T-helper 9 cell (primary cell): ENCODE measurements at regions not wholly inside any gene's neighbourhood (a gene's known extent, or its start where the extent isn't known, plus 50 kb on each side); places are given as distances from the start of the nearest gene placed in this dataset.
A peak's percentile ranks its signal among the peaks of the same experiment; 100 is the strongest.

Experiments used
- DNase-seq: peaks from one replicate; pipeline ENCODE4 v3.0.0-alpha.2; 2020

DNA sequence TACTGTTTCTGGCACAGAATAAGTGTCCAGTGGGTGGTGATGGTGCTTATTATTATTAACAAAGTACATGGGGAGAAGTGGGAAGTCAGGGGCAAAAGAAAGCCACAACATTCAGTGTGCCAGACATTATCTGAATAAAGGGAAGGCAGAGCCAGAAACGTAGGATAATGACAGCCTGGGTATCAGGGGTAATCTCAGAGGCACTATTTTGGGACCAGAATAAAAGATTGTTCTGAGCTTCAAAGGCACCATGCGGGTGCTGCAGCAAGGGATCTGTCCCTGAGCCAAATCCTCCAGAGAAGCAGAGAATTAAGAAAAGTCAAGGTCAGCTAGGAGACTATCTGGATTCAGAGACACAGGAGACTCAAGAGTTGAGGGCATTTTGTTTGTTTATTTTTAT is 328.8 kb upstream of the GATB start:
- no peak for DNase-seq

DNA sequence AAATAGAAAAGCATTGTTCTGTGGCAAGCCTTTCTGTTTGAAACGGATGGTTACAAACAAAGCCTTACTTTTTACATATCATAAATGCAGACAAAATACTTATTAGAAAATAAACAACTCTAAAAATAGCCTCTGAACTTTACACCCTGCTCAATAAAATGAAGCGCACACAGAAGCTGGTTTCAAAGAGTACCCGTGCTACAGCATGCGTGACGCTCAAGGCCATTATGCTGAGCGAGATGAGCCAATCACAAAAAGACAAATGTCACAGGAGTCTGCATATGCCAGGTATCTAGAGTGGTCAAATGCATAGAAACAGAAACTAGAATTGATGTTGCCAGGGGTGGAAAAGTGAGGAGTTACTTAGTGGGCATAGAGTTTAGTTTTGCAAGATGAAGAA is 326.5 kb upstream of the GATB start:
- DNase-seq = no peak

DNA sequence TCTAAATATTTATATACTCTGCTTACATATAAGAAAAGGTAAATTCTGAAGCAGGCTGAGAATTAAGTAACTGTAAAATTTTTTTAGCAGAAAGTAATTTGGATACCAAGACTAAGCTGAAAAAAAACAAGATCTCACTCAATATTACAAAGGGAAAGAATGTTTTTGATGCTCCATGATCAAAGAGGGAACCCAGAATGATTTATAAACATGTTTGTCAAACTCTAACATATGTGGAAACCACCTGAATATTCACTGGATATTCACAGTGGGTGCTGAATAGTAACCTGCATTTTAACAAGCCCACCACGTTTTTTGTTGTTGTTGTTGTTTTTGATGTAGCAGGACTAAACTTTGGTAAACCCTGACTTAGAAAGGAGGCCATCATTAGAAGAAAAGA is 324.9 kb upstream of the GATB start:
- no peak for DNase-seq

DNA sequence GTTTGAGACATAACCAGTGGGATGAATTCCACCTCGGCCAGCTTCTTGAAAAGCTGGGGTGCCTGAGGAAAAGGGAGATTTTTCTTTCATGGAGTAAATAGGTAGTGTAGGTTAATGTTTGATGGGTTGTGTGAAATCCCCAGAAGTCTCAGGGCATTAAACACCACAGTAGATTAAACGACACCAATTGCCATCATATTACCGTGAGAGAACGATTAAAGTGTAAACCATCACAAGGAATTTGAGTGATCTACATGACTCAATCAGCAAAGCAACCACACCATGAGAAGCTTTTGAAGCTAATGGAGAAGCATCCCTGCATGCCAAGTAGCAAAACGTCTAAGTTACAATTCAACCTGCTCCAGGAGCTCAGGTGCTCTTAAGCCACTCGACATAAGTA is 322.5 kb upstream of the GATB start:
- DNase-seq = no peak

DNA sequence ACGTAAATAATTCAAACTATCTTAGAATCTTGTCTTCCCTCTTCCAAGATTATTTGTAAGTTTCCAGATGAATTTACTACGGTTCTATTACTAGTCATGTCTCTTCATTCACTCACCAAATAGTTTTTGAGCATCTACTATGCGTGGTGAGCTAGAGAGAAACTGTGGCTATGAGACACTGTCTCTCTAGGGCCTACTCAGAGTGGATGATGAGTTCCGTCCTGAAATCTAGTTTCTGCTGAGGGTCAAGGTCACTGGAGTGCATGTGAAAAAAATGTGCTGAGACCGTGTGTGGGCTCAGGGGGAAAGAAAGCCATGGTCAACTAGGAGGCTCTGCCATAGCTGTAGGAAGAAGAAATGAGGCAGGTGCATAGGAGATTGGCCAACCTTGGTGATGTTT is 320.2 kb upstream of the GATB start:
- no peak for DNase-seq

DNA sequence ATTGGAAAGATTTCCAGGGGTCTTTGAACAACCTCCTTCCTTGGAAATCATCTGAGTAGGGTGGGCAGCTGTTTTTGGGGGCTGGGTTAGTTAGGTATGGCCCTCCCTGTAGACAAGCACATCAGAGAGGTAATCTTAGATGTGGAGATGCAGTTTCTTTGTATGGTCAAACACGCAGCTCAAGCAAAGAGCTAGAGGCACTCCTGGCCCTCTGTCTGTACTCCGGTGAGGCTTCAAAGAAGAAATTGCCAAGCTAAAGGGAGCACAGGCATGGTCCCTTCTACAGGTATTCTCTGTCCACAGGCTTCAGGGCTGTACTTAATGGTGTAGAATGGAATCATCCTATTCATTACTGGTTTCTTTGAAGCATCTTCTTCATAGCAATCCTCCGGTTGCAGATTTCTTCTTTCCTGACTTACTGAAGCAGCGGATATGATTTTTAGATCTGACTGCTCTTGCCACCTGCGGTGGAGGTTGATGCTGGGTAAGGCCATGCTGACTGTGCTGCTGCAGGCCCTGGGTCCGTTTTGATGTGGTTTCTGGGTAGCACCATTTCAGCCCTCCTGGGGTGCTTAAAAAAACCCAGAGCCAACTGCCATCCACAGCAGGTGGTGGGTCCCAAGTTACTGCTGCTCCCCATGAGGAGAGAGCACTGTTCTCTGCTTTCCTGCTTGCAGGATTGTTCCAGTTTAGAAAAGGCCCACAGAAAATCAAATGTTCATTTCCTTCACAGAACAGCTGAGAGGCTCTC is 318.9 kb upstream of the GATB start:
- DNase-seq = no peak

DNA sequence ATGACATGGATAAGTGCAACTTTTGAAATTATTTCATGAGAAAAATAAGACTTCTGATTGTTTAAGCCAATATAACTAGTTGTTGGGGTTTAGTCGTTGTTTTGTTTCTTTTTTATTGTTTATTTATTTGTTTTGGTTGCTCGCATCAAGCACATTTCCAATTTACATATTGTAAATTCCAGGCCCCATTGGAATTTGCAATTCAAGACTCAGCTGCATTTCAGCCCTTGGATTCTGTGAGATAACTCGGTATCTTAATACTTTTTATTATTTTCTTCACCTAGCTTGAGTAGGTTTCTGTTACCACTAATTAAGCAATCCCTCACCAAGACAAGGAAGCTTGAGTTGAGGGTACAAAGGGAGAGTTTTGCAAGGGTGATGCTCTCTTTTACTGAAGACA is 318.3 kb upstream of the GATB start:
- DNase-seq = no peak

DNA sequence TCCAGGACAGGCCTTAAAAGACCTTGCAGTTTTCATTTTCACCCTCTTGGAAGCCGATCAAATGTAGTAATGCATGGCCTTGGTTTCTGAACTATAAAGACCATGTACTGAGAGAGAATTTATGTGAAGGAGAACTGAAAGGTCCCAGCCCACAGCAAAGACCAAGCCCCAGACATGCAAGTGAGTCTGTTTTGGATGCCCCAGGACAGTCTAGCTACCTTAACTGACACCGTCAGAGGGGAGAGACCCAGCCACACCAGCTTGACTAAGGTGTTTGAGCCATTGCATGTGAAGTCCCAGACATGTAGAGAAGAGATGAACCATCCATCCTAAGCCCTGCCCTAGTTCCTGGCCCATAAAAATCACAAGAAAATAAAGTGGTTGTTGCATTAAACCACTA is 316.8 kb upstream of the GATB start:
- no peak for DNase-seq

DNA sequence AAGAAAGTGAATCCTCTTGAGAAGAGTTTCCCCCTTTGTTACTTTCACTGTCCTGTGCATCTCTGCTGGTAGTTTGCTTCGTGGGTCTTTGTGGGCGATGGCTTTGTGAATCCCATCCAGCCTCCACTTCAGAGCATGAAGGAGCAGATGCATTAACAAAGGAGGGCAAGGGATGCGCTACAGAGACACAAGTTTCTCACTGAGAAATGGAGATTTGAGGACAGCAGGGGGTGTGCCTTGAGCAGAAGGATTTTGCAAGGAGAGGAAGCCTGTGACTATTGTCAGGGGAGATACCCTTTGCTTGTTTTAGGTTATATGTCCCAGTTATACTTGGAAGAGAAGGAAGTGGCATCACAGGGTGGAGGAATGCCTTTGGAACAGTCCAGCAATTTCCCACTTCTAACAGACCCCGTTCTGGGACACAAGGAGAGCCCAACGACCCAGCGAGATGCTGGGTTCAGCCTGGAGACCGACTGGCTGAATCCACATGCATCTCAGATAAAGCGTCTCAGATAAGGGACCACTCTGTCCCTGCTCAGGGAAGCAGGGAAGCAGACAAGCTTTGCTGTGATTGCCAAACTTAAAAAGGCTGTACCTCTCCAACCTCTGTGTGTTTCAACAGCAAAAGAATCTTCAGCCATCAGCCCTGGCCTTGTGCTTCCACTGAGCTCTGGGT is 314.6 kb upstream of the GATB start:
- DNase-seq = no peak

DNA sequence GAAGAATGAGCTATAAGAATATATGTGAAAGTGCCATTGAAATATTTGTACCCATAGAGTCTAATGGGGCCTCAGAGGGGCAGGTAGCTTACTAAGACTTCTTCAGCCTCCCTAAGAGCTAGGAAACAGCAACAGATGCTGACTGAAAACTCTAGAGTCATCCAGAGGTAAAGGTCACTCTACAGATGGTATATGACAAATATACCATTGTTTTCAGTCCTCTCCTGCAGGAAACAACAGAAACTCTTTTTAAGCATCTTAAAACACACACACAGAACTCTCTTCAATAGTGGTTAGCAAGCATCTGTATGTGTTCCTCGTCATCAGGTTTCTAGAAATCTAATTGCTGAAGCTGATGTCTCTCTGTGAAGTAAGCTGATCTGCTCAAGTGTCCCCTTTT is 313.8 kb upstream of the GATB start:
- no peak for DNase-seq

DNA sequence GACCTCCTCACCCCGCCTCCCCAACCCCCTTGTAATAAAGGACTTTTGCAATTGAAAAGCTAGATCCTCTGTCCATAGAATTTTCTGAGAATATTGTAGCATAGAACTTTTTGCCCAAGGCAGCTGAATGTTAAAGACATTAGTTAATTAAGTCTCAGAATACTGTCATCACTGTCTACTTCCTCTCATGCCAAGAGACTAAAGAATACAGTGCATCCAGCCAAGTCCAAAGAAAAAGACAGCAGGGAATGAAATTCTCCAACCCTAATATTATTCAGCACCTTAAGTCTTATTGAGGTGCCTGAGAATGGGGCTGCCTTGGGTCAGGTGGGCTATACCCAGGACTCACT is 313.3 kb upstream of the GATB start:
- DNase-seq = no peak

DNA sequence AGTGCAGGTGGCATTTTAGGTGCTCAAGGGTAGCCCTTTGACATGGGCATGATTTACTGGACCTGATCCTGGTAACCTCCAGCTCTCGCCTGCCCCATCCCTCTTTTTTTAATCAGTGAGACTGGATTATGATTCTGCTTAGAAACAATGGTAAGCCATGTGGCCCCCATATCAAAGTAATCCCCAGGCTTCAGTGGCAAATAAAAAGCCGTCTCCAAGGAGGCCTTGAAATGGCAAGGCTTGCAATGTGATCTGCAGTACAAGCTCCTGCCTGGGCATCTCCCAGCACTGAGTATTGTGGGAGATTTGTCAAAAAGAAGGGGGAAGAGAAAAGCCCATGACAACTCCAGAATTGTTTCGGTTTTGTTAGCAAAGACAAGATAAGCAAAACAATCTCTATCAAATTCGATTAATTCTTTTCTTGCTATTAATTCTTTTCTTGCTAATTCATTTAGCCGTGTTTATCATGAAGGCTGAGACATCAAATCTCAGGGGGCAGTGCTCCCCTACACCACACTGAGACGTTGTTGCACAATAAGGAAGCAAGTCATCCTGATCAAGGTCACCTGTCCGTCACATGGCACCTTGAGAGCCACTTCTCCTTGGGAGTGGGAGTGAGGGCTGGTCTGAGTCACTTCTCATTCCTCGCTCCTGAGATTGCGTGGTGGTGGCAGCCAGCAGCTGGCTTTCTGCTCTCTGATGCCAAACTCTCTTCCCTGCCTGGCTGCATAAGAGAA is 312.7 kb upstream of the GATB start:
- no peak for DNase-seq

DNA sequence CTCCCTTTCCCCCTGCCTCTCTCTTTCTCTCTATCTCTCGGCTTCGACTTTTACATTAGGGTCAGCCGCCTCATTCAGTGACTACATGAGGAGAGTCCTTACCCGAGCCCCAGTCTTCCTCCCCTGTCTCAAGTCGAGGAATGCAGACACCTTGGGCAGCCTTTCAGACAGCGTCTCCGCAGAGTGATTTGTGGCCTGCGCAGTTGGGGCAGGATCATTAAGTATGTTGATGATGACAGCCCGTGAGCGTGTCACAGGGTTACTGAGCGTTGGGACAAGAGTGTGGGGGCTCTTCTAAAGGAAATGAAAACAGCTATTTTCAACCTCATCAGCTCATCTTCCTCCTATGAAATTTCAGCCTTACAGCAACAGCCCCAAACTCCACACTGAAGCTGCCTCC is 312.1 kb upstream of the GATB start:
- DNase-seq = no peak

DNA sequence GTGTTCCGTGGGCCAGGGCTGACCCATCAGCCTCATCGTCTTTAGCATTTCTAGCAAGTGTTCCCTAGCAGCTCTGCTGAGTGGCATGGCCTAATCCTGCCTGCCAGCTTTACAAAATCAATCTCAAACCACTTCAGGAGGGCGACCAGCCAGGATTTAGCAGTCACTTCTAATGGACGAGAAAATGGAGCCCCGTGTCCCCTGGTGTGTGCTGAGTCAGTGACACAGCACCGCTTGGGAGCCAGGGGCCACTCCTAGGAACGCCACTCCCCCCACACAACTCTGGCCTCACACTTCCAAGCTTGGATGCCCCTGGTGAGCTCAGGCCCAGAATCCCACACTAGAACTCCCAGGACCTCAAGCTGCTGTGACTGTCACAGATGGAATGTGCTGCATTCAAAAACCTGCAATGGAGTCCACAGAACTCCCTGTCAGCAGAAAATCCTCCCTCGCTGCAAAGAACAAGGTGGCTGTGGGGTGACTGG is 311.2 kb upstream of the GATB start:
- DNase-seq = no peak

DNA sequence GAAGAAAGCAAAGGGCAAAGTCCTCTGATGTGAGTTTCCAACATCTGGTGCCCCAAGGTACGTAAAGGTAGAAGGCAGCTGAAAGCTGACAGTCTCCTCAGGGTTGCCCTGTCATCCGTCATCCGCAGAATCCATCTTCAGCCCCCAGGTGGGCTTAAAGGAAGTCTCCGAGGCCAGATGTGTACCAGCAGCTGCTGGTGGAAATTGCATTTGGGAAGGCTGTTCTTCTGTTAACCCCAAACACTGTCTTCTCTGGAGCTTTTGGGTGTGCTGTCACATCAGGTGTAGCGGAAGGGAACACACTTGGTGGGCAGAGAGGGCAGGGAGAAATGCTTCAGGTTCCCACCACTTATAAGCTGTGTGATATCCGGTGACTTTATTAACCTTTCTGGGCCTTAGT is 310.0 kb upstream of the GATB start:
- no peak for DNase-seq

DNA sequence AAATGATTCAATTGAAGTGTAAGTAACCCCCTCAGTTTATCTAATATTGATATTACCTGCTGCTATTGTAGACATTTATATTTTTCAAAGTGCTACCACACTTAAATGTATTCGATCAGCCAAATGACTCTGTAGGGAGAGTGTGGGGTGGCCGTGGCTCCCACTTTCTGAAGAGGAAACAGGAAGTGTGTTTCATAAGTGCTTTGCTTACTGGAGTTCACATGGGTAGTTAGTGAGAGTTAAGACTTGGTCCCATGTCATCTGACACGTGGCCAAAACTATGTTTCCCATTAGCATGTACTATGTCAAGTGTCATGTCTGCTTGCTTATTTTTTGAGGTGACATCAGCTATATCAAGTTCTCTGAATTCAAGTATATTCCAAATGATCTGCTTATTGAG is 308.1 kb upstream of the GATB start:
- DNase-seq = no peak

DNA sequence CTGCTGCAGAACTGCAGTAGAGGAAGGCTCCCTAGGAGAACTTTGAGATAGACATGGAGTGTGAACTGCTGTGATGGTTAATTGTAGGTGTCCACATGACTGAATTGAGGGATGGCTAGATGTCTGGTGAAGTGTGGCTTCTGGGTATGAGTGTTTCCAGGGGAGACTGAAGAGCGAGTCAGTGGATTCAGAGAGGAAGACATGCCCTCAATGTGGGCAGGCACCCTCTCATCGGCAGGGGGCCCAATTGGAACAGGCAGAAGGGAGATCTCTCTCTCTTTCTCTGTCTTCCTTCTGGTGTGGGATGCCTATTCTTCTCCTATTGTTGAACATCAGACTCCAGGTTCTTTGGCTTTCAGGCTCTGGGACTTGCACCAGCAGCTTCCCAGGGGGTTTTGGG is 304.7 kb upstream of the GATB start:
- DNase-seq = no peak

DNA sequence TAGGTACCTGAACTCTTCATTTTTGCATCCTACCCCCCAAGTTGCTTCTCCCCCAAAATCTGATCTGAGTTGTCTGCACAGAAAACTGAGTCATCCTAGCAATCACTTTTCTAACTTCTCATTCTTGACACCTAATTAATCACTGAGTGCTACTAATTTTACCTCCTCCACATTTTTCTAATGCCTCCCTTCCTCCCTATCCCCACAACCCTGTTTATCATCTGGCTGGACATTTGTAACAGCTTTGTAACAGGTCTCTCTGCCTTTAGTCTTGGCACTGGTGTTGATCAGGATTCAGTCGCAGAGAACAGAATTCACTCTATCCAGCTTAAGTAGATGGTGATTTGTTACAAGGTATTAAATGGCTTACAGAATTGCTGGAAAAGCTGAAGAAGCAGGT is 303.9 kb upstream of the GATB start:
- no peak for DNase-seq

DNA sequence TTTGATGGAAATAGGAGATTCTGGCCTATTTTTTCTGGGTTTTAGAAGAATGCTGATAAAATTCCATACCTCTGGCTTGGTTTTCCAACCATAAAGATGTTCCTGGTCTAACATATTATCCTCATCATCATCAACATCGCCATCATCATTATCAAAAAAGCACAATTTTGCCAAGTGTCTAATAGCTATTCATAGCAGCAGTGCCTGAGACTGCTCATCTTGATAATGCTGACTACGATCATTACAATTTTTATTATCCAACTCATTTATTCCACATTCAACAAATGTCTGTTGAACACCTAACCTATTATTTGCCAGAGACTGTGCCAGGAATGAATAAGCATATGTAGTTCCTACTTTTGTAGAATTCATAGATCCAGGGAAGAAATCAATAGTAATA is 303.5 kb upstream of the GATB start:
- no peak for DNase-seq

DNA sequence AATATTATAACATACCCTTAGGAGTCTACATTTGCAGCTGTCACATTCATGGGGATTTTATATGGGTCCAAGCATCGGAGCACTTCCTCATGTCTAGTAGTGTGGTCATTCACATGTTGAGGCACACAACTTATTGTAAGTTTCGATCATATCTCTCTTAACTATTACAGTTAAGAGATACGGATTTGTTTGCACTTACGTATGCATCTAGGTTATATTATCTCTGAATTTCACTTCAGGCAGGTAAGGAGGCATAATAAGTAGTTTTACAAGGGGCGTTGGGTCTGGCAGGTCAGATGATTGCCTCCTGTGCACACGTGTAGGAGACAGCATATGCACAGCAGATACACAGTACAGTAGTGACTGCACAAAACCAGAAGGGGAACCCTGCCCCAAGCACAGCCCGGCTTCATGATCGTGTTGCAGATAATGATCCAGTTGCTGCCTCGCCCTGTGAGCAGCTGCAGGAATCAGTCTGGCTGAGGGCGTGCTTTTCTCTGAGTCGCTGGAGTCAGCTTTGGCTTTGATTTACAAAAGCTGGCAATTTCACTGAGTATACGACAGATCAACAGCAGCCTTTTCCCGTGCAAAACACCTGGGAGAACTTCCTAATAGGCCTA is 302.9 kb upstream of the GATB start:
- peak; percentile 45 for DNase-seq

DNA sequence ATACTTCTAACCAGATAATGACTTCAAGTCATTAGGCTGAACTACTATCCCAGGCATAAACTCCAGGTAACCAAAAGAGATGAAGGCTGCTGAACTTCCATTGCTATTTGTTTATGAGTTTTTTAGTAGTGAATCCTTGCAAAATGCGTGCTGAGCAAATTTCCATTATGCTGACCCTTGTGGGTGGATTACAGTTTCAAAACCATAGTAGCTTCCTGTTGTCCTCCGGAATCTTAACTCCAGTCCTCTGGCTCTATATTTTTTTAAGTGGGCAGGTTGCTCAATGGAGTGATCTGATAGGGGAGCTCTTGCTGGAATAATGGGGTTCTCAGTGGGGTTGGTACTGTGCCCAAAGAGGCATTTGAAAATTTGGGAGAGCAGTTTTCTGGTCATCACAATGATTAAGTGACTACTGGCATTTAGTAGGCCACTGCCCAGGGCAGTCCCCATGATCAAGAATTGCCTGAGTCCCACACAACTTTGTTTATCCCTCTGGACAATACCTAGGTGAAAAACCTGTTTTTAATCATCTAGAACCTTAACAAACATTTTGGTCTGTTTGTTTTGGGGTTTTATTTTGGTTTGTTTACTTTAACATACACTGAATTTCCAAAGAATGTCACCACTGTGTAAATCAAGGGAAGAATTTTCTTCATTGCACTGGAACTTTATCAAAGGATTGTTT is 302.3 kb upstream of the GATB start:
- DNase-seq = no peak

DNA sequence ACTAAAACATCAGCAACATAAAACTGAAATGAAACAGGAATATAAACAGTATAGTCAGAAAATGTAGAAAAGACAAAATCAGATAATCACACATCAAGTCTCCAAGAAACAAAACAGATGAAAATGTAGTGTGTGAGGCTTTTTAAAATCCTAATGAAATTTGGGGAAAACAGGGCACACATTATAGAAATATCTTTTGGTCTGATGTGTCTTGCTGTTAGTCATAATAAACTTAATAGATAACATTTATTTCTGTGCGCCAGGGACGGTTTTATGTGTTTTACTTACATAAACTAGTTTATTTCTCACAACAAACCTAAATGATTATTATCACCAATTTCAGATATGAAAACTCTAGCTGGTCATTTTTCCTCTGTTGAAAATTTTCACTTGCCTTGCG is 293.9 kb upstream of the GATB start:
- DNase-seq = no peak

DNA sequence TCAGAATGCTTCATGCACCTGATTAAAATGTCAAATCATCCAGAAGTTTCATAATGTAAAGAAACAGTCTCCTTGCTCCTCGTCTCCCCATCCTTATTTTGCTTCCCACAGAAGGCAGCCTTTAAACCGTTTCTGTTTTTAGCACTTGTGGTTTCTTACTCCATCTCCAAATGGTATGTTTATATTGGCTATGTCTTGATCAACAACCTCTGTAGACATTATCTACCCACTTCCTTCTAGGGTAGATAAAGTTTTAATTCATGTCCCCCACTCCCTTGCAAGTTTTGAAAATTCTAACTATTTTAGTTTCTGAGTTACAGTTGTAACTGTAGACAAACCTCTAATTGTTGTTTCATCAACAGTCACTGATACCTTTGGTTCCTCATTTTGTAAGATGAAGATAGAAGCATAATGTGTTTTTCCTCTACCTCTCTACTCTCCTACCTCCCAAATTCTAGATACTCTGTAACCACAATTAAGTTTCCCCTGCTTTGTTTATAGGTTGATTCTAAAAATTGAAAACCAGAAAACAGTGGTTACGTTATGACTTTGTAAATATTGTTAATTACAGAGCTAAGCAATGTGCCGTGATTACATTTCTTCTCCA is 291.7 kb upstream of the GATB start:
- DNase-seq = no peak
